GM19467 (cell line): ENCODE measurements at regions not wholly inside any gene's neighbourhood (a gene's known extent, or its start where the extent isn't known, plus 50 kb on each side); places are given as distances from the start of the nearest gene placed in this dataset.

Experiments used
- ATAC-seq: cut with Tn5 transposase; IDR thresholded peaks from one replicate; pipeline ENCODE4 v1.9.1; 2021; ENCODE audit warnings: mild to moderate bottlenecking, moderate library complexity; ENCODE audit not compliant: unreplicated experiment

GRCh38 chr5:74109344-74109743, 483.3 kb downstream of the ARHGEF28 start:
- no peak for ATAC-seq

- no peak for ATAC-seq
Measured at GRCh38 chr5:74107899-74108298, 481.9 kb downstream of the ARHGEF28 start.

- no peak for ATAC-seq
Measured at GRCh38 chr5:74105126-74105780, 479.3 kb downstream of the ARHGEF28 start.

GRCh38 chr5:74103131-74104023, 477.4 kb downstream of the ARHGEF28 start:
- no peak for ATAC-seq

- no peak for ATAC-seq
Measured at GRCh38 chr5:74100268-74100665, 474.3 kb downstream of the ARHGEF28 start.

- no peak for ATAC-seq
Measured at GRCh38 chr5:74099538-74100267, 473.7 kb downstream of the ARHGEF28 start.

- ATAC-seq = no peak
Measured at GRCh38 chr5:74098941-74099340, 472.9 kb downstream of the ARHGEF28 start.

- no peak for ATAC-seq
Measured at GRCh38 chr5:74098456-74098855, 472.5 kb downstream of the ARHGEF28 start.

GRCh38 chr5:74096325-74096724, 470.3 kb downstream of the ARHGEF28 start:
- ATAC-seq = no peak

- no peak for ATAC-seq
Measured at GRCh38 chr5:74095871-74096270, 469.9 kb downstream of the ARHGEF28 start.

- no peak for ATAC-seq
Measured at GRCh38 chr5:74094782-74095108, 468.7 kb downstream of the ARHGEF28 start.

- ATAC-seq = no peak
Measured at GRCh38 chr5:74094096-74094781, 468.2 kb downstream of the ARHGEF28 start.

GRCh38 chr5:74093561-74093960, 467.6 kb downstream of the ARHGEF28 start:
- ATAC-seq = no peak

GRCh38 chr5:74092766-74093165, 466.8 kb downstream of the ARHGEF28 start:
- ATAC-seq = no peak

- ATAC-seq = no peak
Measured at GRCh38 chr5:74085782-74086181, 459.8 kb downstream of the ARHGEF28 start.

GRCh38 chr5:74085186-74085585, 459.2 kb downstream of the ARHGEF28 start:
- no peak for ATAC-seq

- no peak for ATAC-seq
Measured at GRCh38 chr5:74083096-74083791, 457.2 kb downstream of the ARHGEF28 start.

GRCh38 chr5:74082512-74083055, 456.6 kb downstream of the ARHGEF28 start:
- ATAC-seq = no peak

GRCh38 chr5:74081126-74081525, 455.1 kb downstream of the ARHGEF28 start:
- ATAC-seq = no peak

GRCh38 chr5:74079971-74080556, 454.1 kb downstream of the ARHGEF28 start:
- ATAC-seq = no peak
